HCT116 (cell line): ENCODE measurements at regions not wholly inside any gene's neighbourhood (a gene's known extent, or its start where the extent isn't known, plus 50 kb on each side); places are given as distances from the start of the nearest gene placed in this dataset.

Experiments
- ATAC-seq: fragments of 200-7000 bp; cut with Tn5 transposase; 2 replicates; pipeline ENCODE4 v1.9.1; 2020; ENCODE audit warnings: mild to moderate bottlenecking, moderate library complexity
- BruUV-seq: library from RNA; stranded (reverse); fragments of 400-500 nt; replicated peaks from 2 replicates; lab custom pipeline; 2021; lab: Mats Ljungman, UMichigan
- CTCF ChIA-PET: fragments of 300-600 bp; sonication (Branson Sonifier 250); formaldehyde crosslinking; loops from one replicate; lab custom pipeline; 2021; ENCODE audit warnings: antibody characterized with exemption; lab: Charles Lee
- POLR2A ChIA-PET: fragments of 300-600, 350-600 bp; sonication (Branson Sonifier 250); formaldehyde crosslinking; loops from one replicate; lab custom pipeline; 2021; ENCODE audit warnings: antibody characterized with exemption; lab: Charles Lee
- RAD21 ChIA-PET, 2 experiments: fragments of 300-600 bp; sonication (Branson Sonifier 250); formaldehyde crosslinking; loops; one replicate each; lab custom pipeline; 2023; ENCODE audit warnings: low total read pairs in 2 of 2; ENCODE audit not compliant: uncharacterized antibody in 2 of 2, unreplicated experiment in 2 of 2, low non-redundant PET in 1 of 2; lab: Charles Lee
- DNase-seq: peaks from one replicate; pipeline ENCODE4 v3.0.0-alpha.2; 2010; ENCODE audit warnings: low read depth, low spot score
- H2AFZ ChIP-seq: fragments of 200-600 bp; shearing (Covaris generic), sonication (generic); 2 replicates; pipeline ENCODE4 v1.6.1; 2017; ENCODE audit warnings: low read depth, mixed run types, mixed read lengths, antibody characterized with exemption, low read length; ENCODE audit not compliant: poor library complexity, severe bottlenecking
- H3K27ac ChIP-seq: 2 replicates; pipeline ENCODE4 v1.5.1; 2012; ENCODE audit warnings: low read depth, low read length
- H3K27me3 ChIP-seq: fragments of 200-600 bp; sonication (generic); 2 replicates; pipeline ENCODE4 v1.6.1; 2016; ENCODE audit warnings: mixed run types, low read length, mixed read lengths; ENCODE audit not compliant: insufficient read depth
- H3K36me3 ChIP-seq, 2 experiments: fragments of 200-500 bp in 1 of 2; fragments of 200-600 bp in 1 of 2; sonication (Bioruptor generic) in 1 of 2; sonication (generic) in 1 of 2; 2 replicates each; pipeline versions ENCODE4 v1.5.1 to v1.6.1; 2014 to 2016; ENCODE audit warnings: low read length in 2 of 2, inconsistent platforms in 1 of 2, mixed read lengths in 1 of 2, mixed run types in 1 of 2; ENCODE audit not compliant: insufficient read depth in 2 of 2, control insufficient read depth in 1 of 2
- H3K4me1 ChIP-seq, 2 experiments: fragments of 200-600 bp in 1 of 2; sonication (generic) in 1 of 2; 2 replicates each; pipeline versions ENCODE4 v1.5.1 to v1.6.1; 2012 to 2017; ENCODE audit warnings: low read length in 2 of 2, inconsistent platforms in 1 of 2, mild to moderate bottlenecking in 1 of 2, mixed read lengths in 1 of 2, mixed run types in 1 of 2, moderate library complexity in 1 of 2; ENCODE audit not compliant: insufficient read depth in 2 of 2, control insufficient read depth in 1 of 2
- H3K4me2 ChIP-seq: fragments of 200-600 bp; sonication (generic); 2 replicates; pipeline ENCODE4 v1.6.1; 2017; ENCODE audit warnings: mixed run types, low read length, mixed read lengths
- H3K4me3 ChIP-seq, 2 experiments: fragments of 200-600 bp in 1 of 2; sonication (generic) in 1 of 2; replicated peaks in 1 of 2; 2 replicates each; pipeline ENCODE4 v1.5.1; 2011 to 2016; ENCODE audit warnings: low read length in 2 of 2, control low read depth in 1 of 2, low read depth in 1 of 2, mild to moderate bottlenecking in 1 of 2, mixed read lengths in 1 of 2, mixed run types in 1 of 2
- H3K79me2 ChIP-seq: fragments of 200-600 bp; sonication (generic); 2 replicates; pipeline ENCODE4 v1.6.1; 2017; ENCODE audit warnings: mild to moderate bottlenecking, mixed run types, low read length, moderate library complexity, mixed read lengths; ENCODE audit not compliant: insufficient read depth
- H3K9ac ChIP-seq: fragments of 200-600 bp; sonication (generic); 2 replicates; pipeline ENCODE4 v1.6.1; 2016; ENCODE audit warnings: low read length, mixed read lengths
- H3K9me2 ChIP-seq: fragments of 200-600 bp; sonication (generic), shearing (Covaris generic); 2 replicates; pipeline ENCODE4 v1.6.1; 2017; ENCODE audit warnings: mixed run types, mild to moderate bottlenecking, moderate library complexity; ENCODE audit not compliant: insufficient read depth
- H3K9me3 ChIP-seq, 2 experiments: fragments of 200-500 bp in 1 of 2; fragments of 200-600 bp in 1 of 2; sonication (Bioruptor generic) in 1 of 2; sonication (generic) in 1 of 2; 2 replicates each; pipeline ENCODE4 v1.6.1; 2014 to 2017; ENCODE audit warnings: low read length in 2 of 2, mixed read lengths in 2 of 2, inconsistent platforms in 1 of 2, low read depth in 1 of 2, mild to moderate bottlenecking in 1 of 2, mixed run types in 1 of 2, moderate library complexity in 1 of 2; ENCODE audit not compliant: control insufficient read depth in 1 of 2, insufficient read depth in 1 of 2
- H4K20me1 ChIP-seq: fragments of 200-600 bp; sonication (generic), shearing (Covaris generic); 2 replicates; pipeline ENCODE4 v1.6.1; 2017; ENCODE audit warnings: mixed run types, mild to moderate bottlenecking, moderate library complexity; ENCODE audit not compliant: insufficient read depth
- CBX3 ChIP-seq: IDR thresholded peaks from 2 replicates; pipeline ENCODE4 v1.6.1; 2012; ENCODE audit warnings: low read depth
- CEBPB ChIP-seq: IDR thresholded peaks from 2 replicates; pipeline ENCODE4 v1.6.1; 2012; ENCODE audit warnings: low read depth
- CTCF ChIP-seq, 3 experiments: fragments of 200-600 bp in 1 of 3; sonication (generic) in 1 of 3; IDR thresholded peaks in 2 of 3; conservative IDR thresholded peaks in 1 of 3; 2 replicates each; pipeline ENCODE4 v1.5.1; 2012 to 2017; ENCODE audit warnings: low read depth in 2 of 3, low read length in 2 of 3, antibody characterized with exemption in 1 of 3, borderline replicate concordance in 1 of 3, control low read depth in 1 of 3, mild to moderate bottlenecking in 1 of 3, mixed read lengths in 1 of 3, mixed run types in 1 of 3, moderate library complexity in 1 of 3; ENCODE audit not compliant: insufficient read depth in 1 of 3
- EGR1 ChIP-seq: IDR thresholded peaks from 2 replicates; pipeline ENCODE4 v1.6.1; 2012; ENCODE audit warnings: low read depth
- ELF1 ChIP-seq: IDR thresholded peaks from 2 replicates; pipeline ENCODE4 v1.6.1; 2012; ENCODE audit warnings: low read depth, borderline replicate concordance
- EZH2 ChIP-seq: fragments of 200-600 bp; sonication (generic); IDR thresholded peaks from 2 replicates; pipeline ENCODE4 v1.6.1; 2017; ENCODE audit warnings: antibody characterized with exemption, mixed run types
- EZH2phosphoT487 ChIP-seq: fragments of 200-600 bp; IDR thresholded peaks from 2 replicates; pipeline ENCODE4 v1.6.1; 2018; ENCODE audit warnings: antibody characterized with exemption, borderline replicate concordance
- POLR2A ChIP-seq: IDR thresholded peaks from 2 replicates; pipeline ENCODE4 v1.7.0; 2011; ENCODE audit warnings: borderline replicate concordance; ENCODE audit not compliant: insufficient read depth, insufficient read length; ENCODE audit errors: extremely low read depth
- POLR2AphosphoS5 ChIP-seq: IDR thresholded peaks from 2 replicates; pipeline ENCODE4 v1.6.1; 2011; ENCODE audit warnings: mild to moderate bottlenecking, low read depth, low read length, moderate library complexity
- RAD21 ChIP-seq: IDR thresholded peaks from 2 replicates; pipeline ENCODE4 v1.6.1; 2012; ENCODE audit warnings: low read depth, mild to moderate bottlenecking
- TCF7L2 ChIP-seq: IDR thresholded peaks from 2 replicates; pipeline ENCODE4 v1.7.0; 2011; ENCODE audit warnings: borderline replicate concordance, inconsistent platforms; ENCODE audit not compliant: insufficient read depth, insufficient read length; ENCODE audit errors: extremely low read depth
- ZBTB33 ChIP-seq: IDR thresholded peaks from 2 replicates; pipeline ENCODE4 v1.6.1; 2011; ENCODE audit warnings: mild to moderate bottlenecking, low read length, moderate library complexity; ENCODE audit not compliant: insufficient replicate concordance; ENCODE audit errors: extremely low read depth
- ZFX ChIP-seq: fragments of 450-650 bp; IDR thresholded peaks from 2 replicates; pipeline ENCODE4 v1.6.1; 2017
- intact Hi-C: fragments of 100-400 bp; cut with micrococcal nuclease; formaldehyde crosslinking; loops from 2 replicates; pipeline ENCODE4 v1.10.0; 2022

GRCh38 chr5:39521098-39521860 is 96.5 kb upstream of the DAB2 start:
- Histone ChIP-seq H3K27me3 (no peaks in the 10 kb centered on the region), H3K9me2 (no peaks in the 10 kb centered on the region), H3K9me3 (no peaks in the 10 kb centered on the region), H3K27ac (no peak overlapping the region), H3K4me2 (no peak overlapping the region), H3K79me2 (no peaks in the 10 kb centered on the region), H3K36me3 (no peaks in the 10 kb centered on the region), H3K9ac (no peak overlapping the region), H4K20me1 (no peaks in the 10 kb centered on the region), H3K4me3 (no peak overlapping the region), H2AFZ (no peak overlapping the region), H3K4me1 (peaks cover 0 to 4% of the 10 kb centered on the region in 2 experiments; a peak in 1 of 4 replicates)
- no peak for ATAC-seq
- intact Hi-C loops = no loop called here
- RAD21 ChIA-PET = no interaction called here
- POLR2A ChIA-PET = no interaction called here
- TF ChIP-seq CTCF (IDR thresholded peaks at IDR 0.05 in 2 of 3, conservative IDR thresholded peaks at IDR 0.05 in 1 of 3; ENCODE audit: borderline replicate concordance in 1 of 3, insufficient read depth in 1 of 3, low read depth in 2 of 3, low read length in 2 of 3) = no peak
- CTCF ChIA-PET = no interaction called here
- DNase-seq = no peak
- no TSS peak for BruUV-seq

- ChIA-PET RAD21 (no interaction called here), CTCF (no interaction called here), POLR2A (no interaction called here)
- no peaks in the 10 kb centered on the region for H3K27me3 ChIP-seq
- no peak overlapping the region for H3K9ac ChIP-seq
- no peak overlapping the region for H3K4me3 ChIP-seq
- peaks cover 0 to 4% of the 10 kb centered on the region in 2 experiments; a peak in 1 of 4 replicates for H3K4me1 ChIP-seq
- H3K9me2 ChIP-seq = no peaks in the 10 kb centered on the region
- no TSS peak for BruUV-seq
- H3K27ac ChIP-seq = no peak overlapping the region
- DNase-seq (no peak), ATAC-seq (no peak)
- no peaks in the 10 kb centered on the region for H3K36me3 ChIP-seq
- H4K20me1 ChIP-seq = no peaks in the 10 kb centered on the region
- intact Hi-C loops = no loop called here
- no peaks in the 10 kb centered on the region for H3K79me2 ChIP-seq
- no peak overlapping the region for H2AFZ ChIP-seq
- no peak overlapping the region for H3K4me2 ChIP-seq
- H3K9me3 ChIP-seq = no peaks in the 10 kb centered on the region
- TF ChIP-seq CEBPB = no peak
- no peak for TF ChIP-seq ELF1
- TF ChIP-seq CBX3 = no peak
- TF ChIP-seq TCF7L2 = no peak
- TF ChIP-seq EZH2 = no peak
- TF ChIP-seq RAD21 = no peak
- no peak for TF ChIP-seq EZH2phosphoT487
- no peak for TF ChIP-seq POLR2AphosphoS5
- no peak for TF ChIP-seq ZBTB33
- no peak for TF ChIP-seq CTCF (IDR thresholded peaks at IDR 0.05 in 2 of 3, conservative IDR thresholded peaks at IDR 0.05 in 1 of 3; ENCODE audit: borderline replicate concordance in 1 of 3, insufficient read depth in 1 of 3, low read depth in 2 of 3, low read length in 2 of 3)
- no peak for TF ChIP-seq EGR1
- no peak for TF ChIP-seq POLR2A
- TF ChIP-seq ZFX = no peak
Observed at GRCh38 chr5:39520232-39520572, 95.4 kb upstream of the DAB2 start.
